ENCODE measurements at regions not wholly inside any gene's neighbourhood (a gene's known extent, or its start where the extent isn't known, plus 50 kb on each side); places are given as distances from the start of the nearest gene placed in this dataset.
A peak's percentile ranks its signal among the peaks of the same experiment; 100 is the strongest.

GRCh38 chr6:94511502-94512088 is 1065.7 kb upstream of the MANEA start:
- no peak for DNase-seq

GRCh38 chr6:94510877-94511276 is 1066.5 kb upstream of the MANEA start:
- DNase-seq: no peak

GRCh38 chr6:94501516-94501915 is 1075.8 kb upstream of the MANEA start:
- no peak for DNase-seq

- no peak for DNase-seq
Measured at GRCh38 chr6:94498099-94498498, 1078.7 kb upstream of the EPHA7 start.

- no peak for DNase-seq
Measured at GRCh38 chr6:94494500-94494899, 1075.1 kb upstream of the EPHA7 start.

- no peak for DNase-seq
Measured at GRCh38 chr6:94487371-94487770, 1068.0 kb upstream of the EPHA7 start.

- DNase-seq: peak; percentile 55
Measured at GRCh38 chr6:94478133-94479005, 1059.0 kb upstream of the EPHA7 start.

- DNase-seq: no peak
Measured at GRCh38 chr6:94468830-94469229, 1049.5 kb upstream of the EPHA7 start.

GRCh38 chr6:94464018-94464510 is 1044.7 kb upstream of the EPHA7 start:
- no peak for DNase-seq

GRCh38 chr6:94463306-94463705 is 1043.9 kb upstream of the EPHA7 start:
- no peak for DNase-seq

- DNase-seq: no peak
Measured at GRCh38 chr6:94462231-94462630, 1042.9 kb upstream of the EPHA7 start.

- no peak for DNase-seq
Measured at GRCh38 chr6:94456266-94456665, 1036.9 kb upstream of the EPHA7 start.

- DNase-seq: no peak
Measured at GRCh38 chr6:94454231-94454630, 1034.9 kb upstream of the EPHA7 start.

GRCh38 chr6:94446120-94446519 is 1026.8 kb upstream of the EPHA7 start:
- DNase-seq: no peak

GRCh38 chr6:94443701-94444100 is 1024.3 kb upstream of the EPHA7 start:
- no peak for DNase-seq

- DNase-seq: no peak
Measured at GRCh38 chr6:94424692-94425091, 1005.3 kb upstream of the EPHA7 start.

- no peak for DNase-seq
Measured at GRCh38 chr6:94417363-94417762, 998.0 kb upstream of the EPHA7 start.

- no peak for DNase-seq
Measured at GRCh38 chr6:94414041-94414440, 994.7 kb upstream of the EPHA7 start.

GRCh38 chr6:94401311-94401710 is 982.0 kb upstream of the EPHA7 start:
- no peak for DNase-seq

- no peak for DNase-seq
Measured at GRCh38 chr6:94394822-94395221, 975.5 kb upstream of the EPHA7 start.

- no peak for DNase-seq
Measured at GRCh38 chr6:94389218-94389617, 969.9 kb upstream of the EPHA7 start.

- DNase-seq: no peak
Measured at GRCh38 chr6:94377835-94378234, 958.5 kb upstream of the EPHA7 start.

- DNase-seq: no peak
Measured at GRCh38 chr6:94376876-94377275, 957.5 kb upstream of the EPHA7 start.

- no peak for DNase-seq
Measured at GRCh38 chr6:94372229-94372628, 952.9 kb upstream of the EPHA7 start.
